GM12864 (cell line): ENCODE measurements at regions not wholly inside any gene's neighbourhood (a gene's known extent, or its start where the extent isn't known, plus 50 kb on each side); places are given as distances from the start of the nearest gene placed in this dataset.
"Not testable (repeated sequence)": the region's sequence is repeated elsewhere in the genome, so short reads cannot be mapped to it uniquely, and the experiment has no call there.

ENCODE experiments used
- DNase-seq: peaks from one replicate; pipeline ENCODE4 v3.0.0-alpha.2; 2011; ENCODE audit warnings: low read depth
- H3K4me3 ChIP-seq: 2 replicates; pipeline ENCODE4 v1.5.1; 2011; ENCODE audit warnings: mild to moderate bottlenecking, low read depth, low read length, control low read depth

- H3K4me3 ChIP-seq, DNase-seq: not testable (repeated sequence)
Measured at GRCh38 chr16:88151129-88151499, 199.9 kb downstream of the BANP start.

GRCh38 chr16:88151859-88152843, 200.9 kb downstream of the BANP start:
- not testable (repeated sequence) for H3K4me3 ChIP-seq, DNase-seq

GRCh38 chr16:88152879-88153278, 201.6 kb downstream of the BANP start:
- not testable (repeated sequence) for DNase-seq, H3K4me3 ChIP-seq

GRCh38 chr16:88153516-88153915, 202.3 kb downstream of the BANP start:
- DNase-seq, H3K4me3 ChIP-seq: not testable (repeated sequence)

GRCh38 chr16:88154886-88155285, 203.7 kb downstream of the BANP start:
- H3K4me3 ChIP-seq, DNase-seq: not testable (repeated sequence)

- DNase-seq, H3K4me3 ChIP-seq: not testable (repeated sequence)
Measured at GRCh38 chr16:88155681-88156080, 204.4 kb downstream of the BANP start.

- not testable (repeated sequence) for H3K4me3 ChIP-seq, DNase-seq
Measured at GRCh38 chr16:88156640-88157283, 205.5 kb downstream of the BANP start.

GRCh38 chr16:88157686-88158085, 206.5 kb downstream of the BANP start:
- not testable (repeated sequence) for DNase-seq, H3K4me3 ChIP-seq

- not testable (repeated sequence) for H3K4me3 ChIP-seq, DNase-seq
Measured at GRCh38 chr16:88158256-88159045, 207.2 kb downstream of the BANP start.

- not testable (repeated sequence) for DNase-seq, H3K4me3 ChIP-seq
Measured at GRCh38 chr16:88159046-88159896, 208.0 kb downstream of the BANP start.

- not testable (repeated sequence) for DNase-seq, H3K4me3 ChIP-seq
Measured at GRCh38 chr16:88159897-88160335, 208.7 kb downstream of the BANP start.

GRCh38 chr16:88161191-88161590, 210.0 kb downstream of the BANP start:
- DNase-seq, H3K4me3 ChIP-seq: not testable (repeated sequence)

- not testable (repeated sequence) for H3K4me3 ChIP-seq, DNase-seq
Measured at GRCh38 chr16:88161623-88162275, 210.5 kb downstream of the BANP start.

- not testable (repeated sequence) for H3K4me3 ChIP-seq, DNase-seq
Measured at GRCh38 chr16:88162778-88163177, 211.5 kb downstream of the BANP start.

- H3K4me3 ChIP-seq, DNase-seq: not testable (repeated sequence)
Measured at GRCh38 chr16:88164196-88165039, 213.2 kb downstream of the BANP start.

- DNase-seq, H3K4me3 ChIP-seq: not testable (repeated sequence)
Measured at GRCh38 chr16:88165040-88165544, 213.9 kb downstream of the BANP start.

GRCh38 chr16:88165683-88166082, 214.4 kb downstream of the BANP start:
- not testable (repeated sequence) for H3K4me3 ChIP-seq, DNase-seq
